ENCODE measurements at regions not wholly inside any gene's neighbourhood (a gene's known extent, or its start where the extent isn't known, plus 50 kb on each side); places are given as distances from the start of the nearest gene placed in this dataset.
"Not testable (repeated sequence)": the region's sequence is repeated elsewhere in the genome, so short reads cannot be mapped to it uniquely, and the experiment has no call there.

GRCh38 chr9:102416251-102416650, 578.9 kb upstream of the CYLC2 start:
- POLR2A ChIA-PET, CTCF ChIA-PET: not testable (repeated sequence)

- POLR2A ChIA-PET, result no interaction called here
Measured at GRCh38 chr9:102405218-102405867, 589.8 kb upstream of the CYLC2 start.

GRCh38 chr9:102403514-102403913, 591.6 kb upstream of the CYLC2 start:
- CTCF ChIA-PET, result no interaction called here
- POLR2A ChIA-PET, result no interaction called here

More at GRCh38 chr9:102405218-102405867, 589.8 kb upstream of the CYLC2 start:
- CTCF ChIA-PET, result no interaction called here

- CTCF ChIA-PET, result no interaction called here
- POLR2A ChIA-PET, result no interaction called here
Measured at GRCh38 chr9:102398205-102398604, 596.9 kb upstream of the CYLC2 start.

- CTCF ChIA-PET, POLR2A ChIA-PET: not testable (repeated sequence)
Measured at GRCh38 chr9:102385620-102386019, 609.5 kb upstream of the CYLC2 start.

- CTCF ChIA-PET, result no interaction called here
- POLR2A ChIA-PET, result no interaction called here
Measured at GRCh38 chr9:102362470-102363132, 624.2 kb upstream of the GRIN3A start.

- ChIA-PET CTCF (no interaction called here), POLR2A (no interaction called here)
Measured at GRCh38 chr9:102360846-102361245, 622.4 kb upstream of the GRIN3A start.

- CTCF ChIA-PET, result no interaction called here
- POLR2A ChIA-PET, result no interaction called here
Measured at GRCh38 chr9:102355982-102356381, 617.5 kb upstream of the GRIN3A start.

GRCh38 chr9:102354041-102354440, 615.6 kb upstream of the GRIN3A start:
- POLR2A ChIA-PET, result no interaction called here
- CTCF ChIA-PET, result no interaction called here

- POLR2A ChIA-PET, CTCF ChIA-PET: not testable (repeated sequence)
Measured at GRCh38 chr9:102337471-102337870, 599.0 kb upstream of the GRIN3A start.

- ChIA-PET CTCF (no interaction called here), POLR2A (no interaction called here)
Measured at GRCh38 chr9:102309379-102309778, 570.9 kb upstream of the GRIN3A start.

- ChIA-PET POLR2A (no interaction called here), CTCF (no interaction called here)
Measured at GRCh38 chr9:102295188-102295587, 556.7 kb upstream of the GRIN3A start.

- CTCF ChIA-PET, result no interaction called here
- POLR2A ChIA-PET, result no interaction called here
Measured at GRCh38 chr9:102273952-102274351, 535.5 kb upstream of the GRIN3A start.

- ChIA-PET POLR2A (no interaction called here), CTCF (no interaction called here)
Measured at GRCh38 chr9:102253099-102253498, 514.7 kb upstream of the GRIN3A start.

GRCh38 chr9:102244916-102245315, 506.5 kb upstream of the GRIN3A start:
- POLR2A ChIA-PET, result no interaction called here

GRCh38 chr9:102237520-102237919, 499.1 kb upstream of the GRIN3A start:
- ChIA-PET POLR2A (no interaction called here), CTCF (no interaction called here)

More at GRCh38 chr9:102244916-102245315, 506.5 kb upstream of the GRIN3A start:
- CTCF ChIA-PET, result no interaction called here

- CTCF ChIA-PET, result no interaction called here
- POLR2A ChIA-PET, result no interaction called here
Measured at GRCh38 chr9:102237094-102237493, 498.6 kb upstream of the GRIN3A start.

GRCh38 chr9:102227416-102227815, 489.0 kb upstream of the GRIN3A start:
- CTCF ChIA-PET, POLR2A ChIA-PET: not testable (repeated sequence)

- ChIA-PET CTCF (interaction anchor here (0.6 kb wide), 1 partner anchor 23 kb away, joined by 3 read pairs; no protein-coding TSS in a partner anchor), POLR2A (no interaction called here)
Measured at GRCh38 chr9:102225841-102226441, 487.5 kb upstream of the GRIN3A start.

GRCh38 chr9:102223320-102224136, 485.1 kb upstream of the GRIN3A start:
- POLR2A ChIA-PET, CTCF ChIA-PET: not testable (repeated sequence)

GRCh38 chr9:102209176-102209575, 470.7 kb upstream of the GRIN3A start:
- POLR2A ChIA-PET, result no interaction called here

More at GRCh38 chr9:102209176-102209575, 470.7 kb upstream of the GRIN3A start:
- CTCF ChIA-PET, result no interaction called here
